ENCODE measurements at regions not wholly inside any gene's neighbourhood (a gene's known extent, or its start where the extent isn't known, plus 50 kb on each side); places are given as distances from the start of the nearest gene placed in this dataset.

GRCh38 chr5:27474395-27474794 is 436.0 kb upstream of the CDH9 start:
- TF ChIP-seq CTCF (IDR thresholded peaks at IDR 0.05; ENCODE audit: control insufficient read depth, insufficient read depth, low read depth, low read length, missing control alignments) = no peak
- no peak for DNase-seq (ENCODE audit: low read depth)
- H3K4me3 ChIP-seq (ENCODE audit: control insufficient read depth, low read depth, low read length) = no peak overlapping the region

GRCh38 chr5:27474047-27474309 is 435.6 kb upstream of the CDH9 start:
- no peak overlapping the region for H3K4me3 ChIP-seq (ENCODE audit: control insufficient read depth, low read depth, low read length)
- no peak for DNase-seq (ENCODE audit: low read depth)
- TF ChIP-seq CTCF (IDR thresholded peaks at IDR 0.05; ENCODE audit: control insufficient read depth, insufficient read depth, low read depth, low read length, missing control alignments) = no peak

- DNase-seq (ENCODE audit: low read depth) = no peak
- no peak for TF ChIP-seq CTCF (IDR thresholded peaks at IDR 0.05; ENCODE audit: control insufficient read depth, insufficient read depth, low read depth, low read length, missing control alignments)
- H3K4me3 ChIP-seq (ENCODE audit: control insufficient read depth, low read depth, low read length) = peak overlapping the region; percentile 2; the same call in 1 of the 2 replicates
Measured at GRCh38 chr5:27473307-27474046, 435.1 kb upstream of the CDH9 start.

GRCh38 chr5:27472871-27473270 is 434.5 kb upstream of the CDH9 start:
- DNase-seq (ENCODE audit: low read depth) = no peak
- TF ChIP-seq CTCF (IDR thresholded peaks at IDR 0.05; ENCODE audit: control insufficient read depth, insufficient read depth, low read depth, low read length, missing control alignments) = no peak
- no peak overlapping the region; the same call in 1 of the 2 replicates for H3K4me3 ChIP-seq (ENCODE audit: control insufficient read depth, low read depth, low read length)

- DNase-seq (ENCODE audit: low read depth) = peak; percentile 4
- TF ChIP-seq CTCF (IDR thresholded peaks at IDR 0.05; ENCODE audit: control insufficient read depth, insufficient read depth, low read depth, low read length, missing control alignments) = no peak
- H3K4me3 ChIP-seq (ENCODE audit: control insufficient read depth, low read depth, low read length) = peak overlapping the region; percentile 17
Measured at GRCh38 chr5:27472000-27472763, 433.8 kb upstream of the CDH9 start.

GRCh38 chr5:27466959-27467358 is 428.6 kb upstream of the CDH9 start:
- TF ChIP-seq CTCF (IDR thresholded peaks at IDR 0.05; ENCODE audit: control insufficient read depth, insufficient read depth, low read depth, low read length, missing control alignments) = no peak
- DNase-seq (ENCODE audit: low read depth) = no peak
- no peak overlapping the region for H3K4me3 ChIP-seq (ENCODE audit: control insufficient read depth, low read depth, low read length)

Measured in AG09309 (cell line).